Colonic mucosa (tissue), 4 donors: ENCODE measurements at regions not wholly inside any gene's neighbourhood (a gene's known extent, or its start where the extent isn't known, plus 50 kb on each side); places are given as distances from the start of the nearest gene placed in this dataset.

Source experiments
- DNase-seq: peaks from one replicate; pipeline ENCODE4 v3.0.0-alpha.2; 2020
- H3K27ac ChIP-seq: fragments of 200-600 bp; one replicate; pipeline ENCODE4 v1.8.0; 2021
- H3K27me3 ChIP-seq: fragments of 200-600 bp; one replicate; pipeline ENCODE4 v1.8.0; 2021
- H3K36me3 ChIP-seq: fragments of 200-600 bp; one replicate; pipeline ENCODE4 v1.8.0; 2021
- H3K4me1 ChIP-seq: fragments of 200-600 bp; one replicate; pipeline ENCODE4 v1.8.0; 2021; ENCODE audit warnings: mild to moderate bottlenecking
- H3K4me3 ChIP-seq: fragments of 200-600 bp; one replicate; pipeline ENCODE4 v1.8.0; 2021
- H3K9ac ChIP-seq, 2 donors: one replicate each; pipeline ENCODE4 v1.7.0; 2013; ENCODE audit warnings: control low read depth in 2 of 2, low read depth in 2 of 2, low read length in 2 of 2
- H3K9me3 ChIP-seq: fragments of 200-600 bp; one replicate; pipeline ENCODE4 v1.8.0; 2021
- CTCF ChIP-seq: fragments of 200-600 bp; IDR thresholded peaks from one replicate; pipeline ENCODE4 v1.8.0; 2022; ENCODE audit warnings: antibody characterized with exemption, mild to moderate bottlenecking
- intact Hi-C: fragments of 100-400 bp; cut with DNase I; formaldehyde crosslinking; loops from one replicate; pipeline ENCODE4 v1.14.1; 2022
- donor health status: healthy.
- donor health status: DM: no; HTN: no; CAD: no.
- donor health status: DM: no; HTN: no; CAD: no.

GRCh38 chr10:106317554-106317953 lies 847.0 kb downstream of the SORCS1 start:
- Histone ChIP-seq H3K9me3 (no peaks in the 10 kb centered on the region), H3K27ac (no peak overlapping the region), H3K36me3 (no peaks in the 10 kb centered on the region), H3K27me3 (no peaks in the 10 kb centered on the region), H3K4me1 (no peaks in the 10 kb centered on the region), H3K4me3 (no peak overlapping the region), H3K9ac (no peak overlapping the region)
- DNase-seq = no peak
- intact Hi-C loops = no loop called here
- no peak for TF ChIP-seq CTCF

GRCh38 chr10:106313041-106313440 lies 851.5 kb downstream of the SORCS1 start:
- intact Hi-C loops = no loop called here

DNA sequence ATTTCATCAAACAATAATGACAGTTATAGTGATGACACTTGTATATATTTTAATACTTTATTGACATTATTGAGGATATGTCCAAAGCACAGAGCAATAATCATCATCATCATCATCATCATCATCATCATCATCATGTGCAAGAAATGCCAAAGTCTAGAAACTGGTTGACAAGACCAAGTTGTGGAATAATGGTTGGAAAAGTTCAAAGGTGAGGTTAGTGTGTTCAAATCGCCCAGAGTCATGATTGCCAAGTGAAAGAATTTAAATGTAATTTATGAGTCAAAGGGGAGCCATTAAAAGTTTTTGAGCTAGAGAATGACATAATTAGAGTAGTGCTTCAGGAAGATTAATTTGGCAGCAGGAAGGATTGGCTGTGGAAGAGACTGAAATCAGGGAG lies 852.4 kb downstream of the SORCS1 start:
- Histone ChIP-seq H3K27me3 (no peaks in the 10 kb centered on the region), H3K4me1 (no peaks in the 10 kb centered on the region), H3K27ac (no peak overlapping the region), H3K9ac (no peak overlapping the region), H3K36me3 (no peaks in the 10 kb centered on the region), H3K9me3 (no peaks in the 10 kb centered on the region), H3K4me3 (no peak overlapping the region)
- TF ChIP-seq CTCF = no peak
- DNase-seq = no peak
- intact Hi-C loops = no loop called here

More at GRCh38 chr10:106313041-106313440, 851.5 kb downstream of the SORCS1 start:
- Histone ChIP-seq H3K4me1 (no peaks in the 10 kb centered on the region), H3K27ac (no peak overlapping the region), H3K9ac (no peak overlapping the region), H3K27me3 (no peaks in the 10 kb centered on the region), H3K4me3 (no peak overlapping the region), H3K36me3 (no peaks in the 10 kb centered on the region), H3K9me3 (no peaks in the 10 kb centered on the region)
- DNase-seq = no peak
- TF ChIP-seq CTCF = no peak

DNA sequence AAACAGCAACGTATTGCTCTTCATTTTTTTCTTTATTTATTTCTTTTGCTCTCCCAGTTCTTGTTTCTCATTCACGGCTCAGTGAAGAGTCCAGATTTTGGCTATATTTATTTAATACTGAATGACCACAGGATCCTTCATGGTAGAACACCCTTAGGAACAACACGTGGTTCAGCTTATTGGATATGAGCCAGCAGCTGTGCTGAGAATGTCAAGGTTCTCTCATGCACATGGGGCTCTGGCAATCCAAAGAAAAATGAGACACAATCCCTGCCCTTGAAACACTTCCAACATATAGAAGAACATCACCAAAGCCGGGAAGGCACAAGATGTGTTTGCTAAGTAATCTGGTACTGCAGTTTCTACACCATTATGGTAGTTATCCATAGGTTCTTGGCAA lies 852.9 kb downstream of the SORCS1 start:
- no peaks in the 10 kb centered on the region for H3K4me1 ChIP-seq
- no peak for DNase-seq
- no peaks in the 10 kb centered on the region for H3K9me3 ChIP-seq
- H3K4me3 ChIP-seq = no peak overlapping the region
- intact Hi-C loops = no loop called here
- H3K27me3 ChIP-seq = no peaks in the 10 kb centered on the region
- H3K9ac ChIP-seq = no peak overlapping the region
- H3K27ac ChIP-seq = no peak overlapping the region
- TF ChIP-seq CTCF = no peak
- no peaks in the 10 kb centered on the region for H3K36me3 ChIP-seq

GRCh38 chr10:106310596-106310995 lies 853.9 kb downstream of the SORCS1 start:
- H3K4me3 ChIP-seq = no peak overlapping the region
- H3K4me1 ChIP-seq = no peaks in the 10 kb centered on the region
- no peak for TF ChIP-seq CTCF
- H3K9ac ChIP-seq = no peak overlapping the region
- no peak overlapping the region for H3K27ac ChIP-seq
- no peaks in the 10 kb centered on the region for H3K36me3 ChIP-seq
- no peak for DNase-seq
- no peaks in the 10 kb centered on the region for H3K27me3 ChIP-seq
- no peaks in the 10 kb centered on the region for H3K9me3 ChIP-seq
- intact Hi-C loops = no loop called here

GRCh38 chr10:106309376-106309775 lies 855.1 kb downstream of the SORCS1 start:
- Histone ChIP-seq H3K4me1 (no peaks in the 10 kb centered on the region), H3K27me3 (no peaks in the 10 kb centered on the region), H3K9me3 (no peaks in the 10 kb centered on the region), H3K36me3 (no peaks in the 10 kb centered on the region), H3K27ac (no peak overlapping the region), H3K9ac (no peak overlapping the region), H3K4me3 (no peak overlapping the region)
- no peak for TF ChIP-seq CTCF
- intact Hi-C loops = no loop called here
- no peak for DNase-seq
